ENCODE measurements at regions not wholly inside any gene's neighbourhood (a gene's known extent, or its start where the extent isn't known, plus 50 kb on each side); places are given as distances from the start of the nearest gene placed in this dataset.

DNA sequence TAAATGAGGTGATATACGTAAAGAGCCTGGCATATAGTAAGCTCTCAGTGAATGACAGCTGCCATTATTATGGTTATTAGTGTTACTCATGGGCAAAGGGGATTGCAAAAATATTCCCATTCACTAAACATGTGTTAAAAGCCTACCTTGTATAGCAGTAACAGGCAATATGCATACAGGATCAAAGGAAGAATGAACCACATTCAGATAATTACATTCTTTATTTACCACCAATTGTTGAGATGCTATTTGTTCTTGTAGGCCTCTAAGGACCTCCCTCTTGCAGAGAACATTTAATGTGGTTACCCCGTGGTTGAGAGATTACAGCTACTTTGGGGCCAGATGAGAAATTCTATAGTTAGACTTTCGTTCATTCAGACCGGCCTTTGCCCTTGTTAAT is 82.7 kb upstream of the DRD2 start:
- TF ChIP-seq POLR2A (IDR thresholded peaks at IDR 0.05): no peak
- TF ChIP-seq, protein P1, sequence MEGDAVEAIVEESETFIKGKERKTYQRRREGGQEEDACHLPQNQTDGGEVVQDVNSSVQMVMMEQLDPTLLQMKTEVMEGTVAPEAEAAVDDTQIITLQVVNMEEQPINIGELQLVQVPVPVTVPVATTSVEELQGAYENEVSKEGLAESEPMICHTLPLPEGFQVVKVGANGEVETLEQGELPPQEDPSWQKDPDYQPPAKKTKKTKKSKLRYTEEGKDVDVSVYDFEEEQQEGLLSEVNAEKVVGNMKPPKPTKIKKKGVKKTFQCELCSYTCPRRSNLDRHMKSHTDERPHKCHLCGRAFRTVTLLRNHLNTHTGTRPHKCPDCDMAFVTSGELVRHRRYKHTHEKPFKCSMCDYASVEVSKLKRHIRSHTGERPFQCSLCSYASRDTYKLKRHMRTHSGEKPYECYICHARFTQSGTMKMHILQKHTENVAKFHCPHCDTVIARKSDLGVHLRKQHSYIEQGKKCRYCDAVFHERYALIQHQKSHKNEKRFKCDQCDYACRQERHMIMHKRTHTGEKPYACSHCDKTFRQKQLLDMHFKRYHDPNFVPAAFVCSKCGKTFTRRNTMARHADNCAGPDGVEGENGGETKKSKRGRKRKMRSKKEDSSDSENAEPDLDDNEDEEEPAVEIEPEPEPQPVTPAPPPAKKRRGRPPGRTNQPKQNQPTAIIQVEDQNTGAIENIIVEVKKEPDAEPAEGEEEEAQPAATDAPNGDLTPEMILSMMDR (IDR thresholded peaks at IDR 0.05): no peak
